ENCODE measurements at regions not wholly inside any gene's neighbourhood (a gene's known extent, or its start where the extent isn't known, plus 50 kb on each side); places are given as distances from the start of the nearest gene placed in this dataset.

DNA sequence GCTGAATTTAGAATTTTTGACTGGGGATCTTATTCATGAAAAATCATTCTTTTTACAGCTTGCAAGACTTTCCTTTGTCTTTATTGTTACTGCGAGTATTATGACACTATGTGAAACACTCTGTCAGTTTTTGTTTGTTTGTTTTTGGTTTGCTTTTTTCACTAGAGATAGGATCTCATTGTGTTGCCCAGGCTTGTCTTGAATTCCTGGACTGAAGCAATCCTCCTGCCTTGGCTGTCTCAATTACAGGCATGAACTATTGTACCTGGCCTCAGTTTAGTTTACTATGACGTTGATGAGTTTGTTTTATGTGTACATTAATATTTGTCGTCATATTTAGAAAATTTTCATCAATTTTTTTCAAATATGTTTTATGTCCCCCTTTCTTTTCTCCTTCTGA, 1030.0 kb upstream of the PRR20A start:
- H3K36me3 ChIP-seq (ENCODE audit: control insufficient read depth in 4 of 4, insufficient read depth in 3 of 4, low read depth in 1 of 4, low read length in 3 of 4): no peaks in the 10 kb centered on the region
- no peaks in the 10 kb centered on the region for H3K9me3 ChIP-seq (ENCODE audit: control insufficient read depth in 4 of 4, low read length in 3 of 4)
- no peak overlapping the region for H3K4me3 ChIP-seq (ENCODE audit: low read depth in 1 of 3, low read length in 3 of 3)
- TF ChIP-seq RXRA (IDR thresholded peaks at IDR 0.05) (no peak), YY1 (IDR thresholded peaks at IDR 0.05) (no peak), JUND (IDR thresholded peaks at IDR 0.05) (no peak), FOXA1 (IDR thresholded peaks at IDR 0.05) (no peak), SP1 (IDR thresholded peaks at IDR 0.05) (no peak)
- TF ChIP-seq, protein P1, sequence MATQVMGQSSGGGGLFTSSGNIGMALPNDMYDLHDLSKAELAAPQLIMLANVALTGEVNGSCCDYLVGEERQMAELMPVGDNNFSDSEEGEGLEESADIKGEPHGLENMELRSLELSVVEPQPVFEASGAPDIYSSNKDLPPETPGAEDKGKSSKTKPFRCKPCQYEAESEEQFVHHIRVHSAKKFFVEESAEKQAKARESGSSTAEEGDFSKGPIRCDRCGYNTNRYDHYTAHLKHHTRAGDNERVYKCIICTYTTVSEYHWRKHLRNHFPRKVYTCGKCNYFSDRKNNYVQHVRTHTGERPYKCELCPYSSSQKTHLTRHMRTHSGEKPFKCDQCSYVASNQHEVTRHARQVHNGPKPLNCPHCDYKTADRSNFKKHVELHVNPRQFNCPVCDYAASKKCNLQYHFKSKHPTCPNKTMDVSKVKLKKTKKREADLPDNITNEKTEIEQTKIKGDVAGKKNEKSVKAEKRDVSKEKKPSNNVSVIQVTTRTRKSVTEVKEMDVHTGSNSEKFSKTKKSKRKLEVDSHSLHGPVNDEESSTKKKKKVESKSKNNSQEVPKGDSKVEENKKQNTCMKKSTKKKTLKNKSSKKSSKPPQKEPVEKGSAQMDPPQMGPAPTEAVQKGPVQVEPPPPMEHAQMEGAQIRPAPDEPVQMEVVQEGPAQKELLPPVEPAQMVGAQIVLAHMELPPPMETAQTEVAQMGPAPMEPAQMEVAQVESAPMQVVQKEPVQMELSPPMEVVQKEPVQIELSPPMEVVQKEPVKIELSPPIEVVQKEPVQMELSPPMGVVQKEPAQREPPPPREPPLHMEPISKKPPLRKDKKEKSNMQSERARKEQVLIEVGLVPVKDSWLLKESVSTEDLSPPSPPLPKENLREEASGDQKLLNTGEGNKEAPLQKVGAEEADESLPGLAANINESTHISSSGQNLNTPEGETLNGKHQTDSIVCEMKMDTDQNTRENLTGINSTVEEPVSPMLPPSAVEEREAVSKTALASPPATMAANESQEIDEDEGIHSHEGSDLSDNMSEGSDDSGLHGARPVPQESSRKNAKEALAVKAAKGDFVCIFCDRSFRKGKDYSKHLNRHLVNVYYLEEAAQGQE (IDR thresholded peaks at IDR 0.05): no peak
- 37% methylated on average over 3 of the region's 3 CpGs for WGBS
- no peaks in the 10 kb centered on the region for H3K27me3 ChIP-seq (ENCODE audit: control insufficient read depth in 4 of 4, insufficient read depth in 4 of 4, low read length in 3 of 4)
- H3K9ac ChIP-seq (ENCODE audit: low read depth in 1 of 2, low read length in 2 of 2): no peak overlapping the region
- DNase-seq (ENCODE audit: low spot score): no peak
- no peak overlapping the region for H3K27ac ChIP-seq (ENCODE audit: low read depth in 1 of 2, low read length in 2 of 2)
- no peaks in the 10 kb centered on the region for H3K4me1 ChIP-seq (ENCODE audit: control insufficient read depth in 4 of 4, insufficient read depth in 4 of 4, low read length in 3 of 4)

DNA sequence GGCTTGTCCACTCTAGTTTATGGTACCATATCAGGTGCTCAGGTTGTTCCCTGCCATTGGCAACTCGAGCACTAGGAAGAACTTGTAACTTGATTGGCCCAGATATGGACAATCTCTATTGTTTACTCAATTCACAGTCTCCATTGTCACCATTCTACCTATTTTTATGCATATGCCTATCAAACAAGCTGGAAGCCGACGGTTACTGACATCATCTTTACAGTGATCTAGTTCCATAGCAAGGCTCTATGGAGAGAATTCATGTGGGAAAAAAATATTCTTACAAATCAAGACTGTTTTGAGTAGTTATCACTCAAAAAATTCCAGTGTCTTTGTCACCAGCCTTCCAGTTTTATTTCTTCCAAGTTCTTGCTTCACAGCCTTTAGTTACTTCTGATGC, 1006.2 kb upstream of the PRR20A start:
- no peak overlapping the region for H3K27ac ChIP-seq (ENCODE audit: low read depth in 1 of 2, low read length in 2 of 2)

More for the DNA sequence above, 1006.2 kb upstream of the PRR20A start:
- no peaks in the 10 kb centered on the region for H3K27me3 ChIP-seq (ENCODE audit: control insufficient read depth in 4 of 4, insufficient read depth in 4 of 4, low read length in 3 of 4)
- WGBS: 71% methylated on average over 3 of the region's 3 CpGs
- TF ChIP-seq, protein P1 (IDR thresholded peaks at IDR 0.05): no peak
- TF ChIP-seq HNF4A (conservative IDR thresholded peaks at IDR 0.05): no peak
- TF ChIP-seq, protein P2, sequence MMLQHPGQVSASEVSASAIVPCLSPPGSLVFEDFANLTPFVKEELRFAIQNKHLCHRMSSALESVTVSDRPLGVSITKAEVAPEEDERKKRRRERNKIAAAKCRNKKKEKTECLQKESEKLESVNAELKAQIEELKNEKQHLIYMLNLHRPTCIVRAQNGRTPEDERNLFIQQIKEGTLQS (IDR thresholded peaks at IDR 0.05): no peak
- no peak for TF ChIP-seq YY1 (IDR thresholded peaks at IDR 0.05)
- TF ChIP-seq RAD21 (IDR thresholded peaks at IDR 0.05): no peak
- TF ChIP-seq, protein P3, sequence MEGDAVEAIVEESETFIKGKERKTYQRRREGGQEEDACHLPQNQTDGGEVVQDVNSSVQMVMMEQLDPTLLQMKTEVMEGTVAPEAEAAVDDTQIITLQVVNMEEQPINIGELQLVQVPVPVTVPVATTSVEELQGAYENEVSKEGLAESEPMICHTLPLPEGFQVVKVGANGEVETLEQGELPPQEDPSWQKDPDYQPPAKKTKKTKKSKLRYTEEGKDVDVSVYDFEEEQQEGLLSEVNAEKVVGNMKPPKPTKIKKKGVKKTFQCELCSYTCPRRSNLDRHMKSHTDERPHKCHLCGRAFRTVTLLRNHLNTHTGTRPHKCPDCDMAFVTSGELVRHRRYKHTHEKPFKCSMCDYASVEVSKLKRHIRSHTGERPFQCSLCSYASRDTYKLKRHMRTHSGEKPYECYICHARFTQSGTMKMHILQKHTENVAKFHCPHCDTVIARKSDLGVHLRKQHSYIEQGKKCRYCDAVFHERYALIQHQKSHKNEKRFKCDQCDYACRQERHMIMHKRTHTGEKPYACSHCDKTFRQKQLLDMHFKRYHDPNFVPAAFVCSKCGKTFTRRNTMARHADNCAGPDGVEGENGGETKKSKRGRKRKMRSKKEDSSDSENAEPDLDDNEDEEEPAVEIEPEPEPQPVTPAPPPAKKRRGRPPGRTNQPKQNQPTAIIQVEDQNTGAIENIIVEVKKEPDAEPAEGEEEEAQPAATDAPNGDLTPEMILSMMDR (IDR thresholded peaks at IDR 0.05; ENCODE audit: low read depth, low read length, missing input control): no peak
- H3K4me1 ChIP-seq (ENCODE audit: control insufficient read depth in 4 of 4, insufficient read depth in 4 of 4, low read length in 3 of 4): no peaks in the 10 kb centered on the region
- no peak overlapping the region for H3K9ac ChIP-seq (ENCODE audit: low read depth in 1 of 2, low read length in 2 of 2)
- no peak for DNase-seq (ENCODE audit: low spot score)
- H3K9me3 ChIP-seq (ENCODE audit: control insufficient read depth in 4 of 4, low read length in 3 of 4): no peaks in the 10 kb centered on the region
- no peaks in the 10 kb centered on the region for H3K36me3 ChIP-seq (ENCODE audit: control insufficient read depth in 4 of 4, insufficient read depth in 3 of 4, low read depth in 1 of 4, low read length in 3 of 4)
- no peak overlapping the region for H3K4me3 ChIP-seq (ENCODE audit: low read depth in 1 of 3, low read length in 3 of 3)
